ENCODE measurements at regions not wholly inside any gene's neighbourhood (a gene's known extent, or its start where the extent isn't known, plus 50 kb on each side); places are given as distances from the start of the nearest gene placed in this dataset.

DNA sequence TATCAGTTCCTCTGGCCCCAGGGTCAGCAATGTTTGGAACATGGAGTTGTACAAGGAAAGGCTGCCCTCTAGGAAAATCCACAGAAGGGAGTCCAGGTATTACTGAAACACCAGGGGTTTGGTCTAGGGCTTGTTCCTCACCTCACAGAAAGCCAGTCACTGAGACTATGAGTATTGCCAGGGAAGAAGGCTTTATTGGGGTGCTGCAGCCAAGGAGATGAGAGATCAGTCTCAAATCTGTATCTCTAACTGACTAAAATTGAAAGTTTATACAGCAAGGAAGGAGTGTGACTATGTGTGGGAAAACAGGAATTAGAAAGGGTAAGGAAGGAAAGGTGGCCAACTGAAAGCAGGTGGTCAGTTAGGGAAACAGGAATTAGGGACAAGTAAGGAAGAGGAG, 172.3 kb downstream of the LYPLAL1 start:
- Histone ChIP-seq H3K4me3 (no peak overlapping the region), H3K36me3 (no peaks in the 10 kb centered on the region), H3K27ac (no peak overlapping the region), H3K9me3 (no peaks in the 10 kb centered on the region), H3K27me3 (no peaks in the 10 kb centered on the region), H3K4me1 (peaks cover 0 to 15% of the 10 kb centered on the region in 2 donors)
- intact Hi-C loops (cut with DNase I) = loop anchor here (5.0 kb wide), 1 partner anchor 39 kb away; no protein-coding TSS in a partner anchor
- DNase-seq (ENCODE audit: low spot score in 2 of 2) = no peak
- TF ChIP-seq CTCF (IDR thresholded peaks at IDR 0.05) = no peak

GRCh38 chr1:219342836-219343235, 169.2 kb downstream of the LYPLAL1 start:
- H3K36me3 ChIP-seq = no peaks in the 10 kb centered on the region
- intact Hi-C loops (cut with DNase I) = no loop called here
- no peaks in the 10 kb centered on the region for H3K9me3 ChIP-seq
- H3K27me3 ChIP-seq = no peaks in the 10 kb centered on the region
- no peak for TF ChIP-seq CTCF (IDR thresholded peaks at IDR 0.05)
- H3K4me3 ChIP-seq = no peak overlapping the region
- H3K27ac ChIP-seq = no peak overlapping the region
- DNase-seq (ENCODE audit: low spot score in 2 of 2) = no peak
- H3K4me1 ChIP-seq = peaks cover 0 to 7% of the 10 kb centered on the region in 2 donors

DNA sequence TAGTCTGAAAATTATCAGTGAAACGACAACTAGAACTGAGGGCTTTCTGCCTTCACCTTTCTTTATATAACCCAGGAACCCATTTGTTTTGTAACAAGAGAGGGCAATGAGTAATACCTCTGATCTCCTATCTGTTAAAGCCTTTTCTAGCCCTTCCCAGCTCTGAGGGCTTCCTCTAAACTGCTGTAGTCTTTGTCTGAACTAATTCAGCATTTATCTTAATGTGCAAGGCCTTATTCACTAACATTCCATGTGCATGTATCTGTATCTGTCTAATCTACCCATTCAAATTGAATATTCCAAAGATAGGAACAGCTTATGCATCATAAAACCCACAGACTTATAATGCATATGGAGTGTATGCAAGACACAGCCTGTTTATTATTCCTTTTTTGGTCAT, 167.1 kb downstream of the LYPLAL1 start:
- H3K4me3 ChIP-seq = no peak overlapping the region
- H3K27ac ChIP-seq = no peak overlapping the region
- intact Hi-C loops (cut with DNase I) = no loop called here
- TF ChIP-seq CTCF (IDR thresholded peaks at IDR 0.05) = no peak
- H3K36me3 ChIP-seq = no peaks in the 10 kb centered on the region
- no peak for DNase-seq (ENCODE audit: low spot score in 2 of 2)
- no peaks in the 10 kb centered on the region for H3K27me3 ChIP-seq
- peaks cover 0 to 3% of the 10 kb centered on the region in 2 donors for H3K4me1 ChIP-seq
- no peaks in the 10 kb centered on the region for H3K9me3 ChIP-seq

- no peak overlapping the region for H3K4me3 ChIP-seq
- DNase-seq (ENCODE audit: low spot score in 2 of 2) = no peak
- H3K9me3 ChIP-seq = no peaks in the 10 kb centered on the region
- intact Hi-C loops (cut with DNase I) = no loop called here
- H3K27ac ChIP-seq = no peak overlapping the region
- TF ChIP-seq CTCF (IDR thresholded peaks at IDR 0.05) = no peak
- H3K36me3 ChIP-seq = no peaks in the 10 kb centered on the region
- peaks cover 0 to 3% of the 10 kb centered on the region in 2 donors for H3K4me1 ChIP-seq
- H3K27me3 ChIP-seq = no peaks in the 10 kb centered on the region
Observed at GRCh38 chr1:219339466-219339865, 165.8 kb downstream of the LYPLAL1 start.

DNA sequence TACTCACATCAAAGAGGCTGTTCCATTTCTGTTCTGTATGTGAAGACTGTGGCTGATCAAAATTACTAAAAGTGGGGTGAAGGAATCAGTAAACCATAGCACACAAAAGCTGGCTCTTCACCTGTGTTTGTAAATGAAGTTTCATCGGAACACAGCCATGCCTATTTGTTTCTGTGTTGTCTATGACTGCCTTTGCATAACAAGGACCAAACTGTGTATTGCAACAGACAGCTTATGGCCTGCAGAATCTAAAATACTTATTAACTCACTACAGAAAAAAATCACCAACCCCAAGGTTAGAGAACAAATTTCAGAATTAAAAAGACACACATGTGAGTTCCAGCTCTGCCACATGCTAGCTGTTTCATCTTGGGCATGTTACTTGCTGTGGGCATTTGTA, 163.9 kb downstream of the LYPLAL1 start:
- H3K4me3 ChIP-seq = no peak overlapping the region
- no peaks in the 10 kb centered on the region for H3K9me3 ChIP-seq
- H3K27ac ChIP-seq = no peak overlapping the region
- no peaks in the 10 kb centered on the region for H3K4me1 ChIP-seq
- H3K27me3 ChIP-seq = no peaks in the 10 kb centered on the region
- intact Hi-C loops (cut with DNase I) = no loop called here
- TF ChIP-seq CTCF (IDR thresholded peaks at IDR 0.05) = no peak
- no peak for DNase-seq (ENCODE audit: low spot score in 2 of 2)
- H3K36me3 ChIP-seq = no peaks in the 10 kb centered on the region

- H3K27me3 ChIP-seq = no peaks in the 10 kb centered on the region
- no peak for DNase-seq (ENCODE audit: low spot score in 2 of 2)
- H3K4me1 ChIP-seq = no peaks in the 10 kb centered on the region
Observed at GRCh38 chr1:219333626-219334025, 159.9 kb downstream of the LYPLAL1 start.

More at GRCh38 chr1:219333626-219334025, 159.9 kb downstream of the LYPLAL1 start:
- Histone ChIP-seq H3K4me3 (no peak overlapping the region), H3K9me3 (no peaks in the 10 kb centered on the region), H3K27ac (no peak overlapping the region), H3K36me3 (no peaks in the 10 kb centered on the region)
- intact Hi-C loops (cut with DNase I) = no loop called here
- TF ChIP-seq CTCF (IDR thresholded peaks at IDR 0.05) = no peak

Data from ascending aorta (tissue), 2 donors.